GM19023 (cell line): ENCODE measurements at regions not wholly inside any gene's neighbourhood (a gene's known extent, or its start where the extent isn't known, plus 50 kb on each side); places are given as distances from the start of the nearest gene placed in this dataset.

ENCODE experiments used
- ATAC-seq: cut with Tn5 transposase; IDR thresholded peaks from one replicate; pipeline ENCODE4 v1.9.1; 2021; ENCODE audit warnings: mild to moderate bottlenecking, moderate library complexity; ENCODE audit not compliant: unreplicated experiment

- no peak for ATAC-seq
Observed at GRCh38 chr6:87815449-87815848, 113.4 kb upstream of the AKIRIN2 start.

- ATAC-seq: no peak
Observed at GRCh38 chr6:87808005-87808757, 106.1 kb upstream of the AKIRIN2 start.

- peak; percentile 71 for ATAC-seq
Observed at GRCh38 chr6:87807475-87807874, 105.4 kb upstream of the AKIRIN2 start.

GRCh38 chr6:87806635-87807034, 104.6 kb upstream of the AKIRIN2 start:
- no peak for ATAC-seq

DNA sequence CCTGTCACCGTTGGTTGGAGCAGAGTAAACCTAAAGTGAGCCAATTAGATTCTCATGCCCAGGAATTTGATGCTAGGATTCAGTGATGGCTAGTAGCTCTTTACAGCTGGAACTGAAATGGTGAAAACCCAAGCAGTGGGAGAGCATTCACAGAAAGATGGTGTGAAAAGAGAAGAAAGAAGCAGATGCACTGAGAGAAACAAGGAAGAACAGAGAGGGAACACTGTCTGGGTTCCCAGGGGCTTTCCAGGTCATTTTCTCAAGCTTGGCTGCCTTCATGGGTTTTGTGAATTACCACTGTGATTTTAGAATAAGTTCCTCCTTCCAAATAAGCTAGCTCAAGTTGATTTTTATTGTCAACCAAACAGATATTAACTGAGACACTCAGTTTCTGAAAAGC, 104.1 kb upstream of the AKIRIN2 start:
- ATAC-seq: no peak

GRCh38 chr6:87803791-87804190, 101.8 kb upstream of the AKIRIN2 start:
- ATAC-seq: no peak

GRCh38 chr6:87799651-87800050, 97.6 kb upstream of the AKIRIN2 start:
- no peak for ATAC-seq

DNA sequence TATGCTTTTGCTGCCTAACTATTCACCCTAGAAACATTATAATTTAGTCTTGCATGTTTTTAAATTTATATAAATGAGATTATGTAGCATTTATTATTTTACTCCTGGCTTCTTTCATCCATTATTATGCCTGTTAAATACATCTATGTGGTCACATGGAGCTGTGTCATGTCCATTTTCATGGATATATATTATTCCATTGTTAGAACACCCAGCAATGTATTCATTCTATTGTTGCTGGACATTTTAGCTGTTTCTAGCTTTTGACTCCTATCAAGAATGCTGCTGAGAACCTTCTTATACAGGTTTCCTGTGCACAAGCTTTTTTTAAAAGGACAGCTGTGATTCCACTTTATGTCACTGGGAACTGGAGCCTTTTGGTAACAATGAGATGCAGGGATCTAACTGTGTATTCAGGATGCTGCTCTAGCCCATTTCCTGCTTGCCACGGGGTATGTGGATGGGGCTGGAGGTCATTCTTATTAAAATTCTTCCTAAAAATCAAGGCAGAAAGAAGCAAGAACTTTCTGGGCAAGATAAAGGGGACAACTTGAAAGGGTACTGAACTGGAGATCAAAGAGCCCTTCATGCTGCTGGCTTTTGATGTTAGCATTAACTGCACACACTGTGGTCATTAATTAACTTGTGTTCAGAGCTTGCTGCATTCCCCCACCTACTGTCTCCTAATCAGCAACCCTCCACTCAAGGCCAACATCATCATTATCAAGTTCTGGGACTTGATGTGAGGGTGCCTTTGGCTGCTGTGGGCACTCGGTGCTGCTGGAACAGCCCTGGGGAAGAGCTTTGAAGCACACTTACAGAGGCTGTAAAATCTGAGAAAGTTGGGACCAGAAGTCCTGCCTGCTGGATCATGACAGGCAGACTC, 96.6 kb upstream of the AKIRIN2 start:
- no peak for ATAC-seq

DNA sequence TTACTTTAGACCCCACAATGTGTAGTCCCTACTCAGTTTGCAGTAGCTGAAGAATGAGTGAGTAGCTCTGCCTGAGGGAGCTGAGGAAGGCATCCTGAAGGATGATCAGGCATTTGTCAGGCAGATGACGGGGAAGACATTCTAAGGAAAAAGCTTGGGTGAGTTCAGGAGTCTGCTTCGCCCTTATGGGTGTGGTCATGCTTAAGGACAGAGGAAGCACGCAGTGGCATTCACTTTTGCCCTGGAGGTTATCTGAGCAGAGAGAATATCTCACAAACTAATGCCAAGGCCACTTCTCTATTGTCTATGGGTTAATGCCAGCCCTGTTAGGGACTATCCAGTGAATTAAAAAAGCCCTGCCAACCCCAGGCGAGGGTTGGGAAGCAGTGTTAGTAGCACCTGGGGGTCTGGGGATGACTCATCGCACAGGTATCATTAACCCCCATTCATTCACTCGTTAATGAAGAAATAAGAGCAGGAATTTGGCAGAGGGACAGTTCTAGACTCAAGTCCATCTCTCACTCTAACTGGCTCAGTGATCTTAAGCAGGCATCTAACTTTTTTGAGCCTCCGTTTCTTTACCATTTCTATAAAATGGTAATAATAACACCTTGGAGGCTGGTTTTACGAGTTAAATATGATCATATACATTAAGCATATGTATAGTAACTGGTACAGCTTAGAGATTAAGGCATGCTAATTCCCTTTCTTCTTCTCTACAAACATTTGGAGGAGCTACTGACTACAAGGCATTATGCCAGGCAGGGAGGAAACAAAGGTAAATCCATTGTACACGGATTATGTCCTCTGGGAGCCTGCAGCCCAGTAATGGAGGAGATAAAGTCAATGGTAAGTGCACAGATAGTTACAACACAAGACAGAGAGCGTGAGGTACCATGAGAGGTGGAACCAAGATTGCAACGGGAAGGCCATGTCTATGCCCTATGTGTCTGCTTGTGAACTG, 93.2 kb upstream of the AKIRIN2 start:
- ATAC-seq: no peak

- no peak for ATAC-seq
Observed at GRCh38 chr6:87793315-87793714, 91.3 kb upstream of the AKIRIN2 start.

- ATAC-seq: no peak
Observed at GRCh38 chr6:87791982-87792381, 89.9 kb upstream of the AKIRIN2 start.

GRCh38 chr6:87791485-87791884, 89.5 kb upstream of the AKIRIN2 start:
- ATAC-seq: no peak

DNA sequence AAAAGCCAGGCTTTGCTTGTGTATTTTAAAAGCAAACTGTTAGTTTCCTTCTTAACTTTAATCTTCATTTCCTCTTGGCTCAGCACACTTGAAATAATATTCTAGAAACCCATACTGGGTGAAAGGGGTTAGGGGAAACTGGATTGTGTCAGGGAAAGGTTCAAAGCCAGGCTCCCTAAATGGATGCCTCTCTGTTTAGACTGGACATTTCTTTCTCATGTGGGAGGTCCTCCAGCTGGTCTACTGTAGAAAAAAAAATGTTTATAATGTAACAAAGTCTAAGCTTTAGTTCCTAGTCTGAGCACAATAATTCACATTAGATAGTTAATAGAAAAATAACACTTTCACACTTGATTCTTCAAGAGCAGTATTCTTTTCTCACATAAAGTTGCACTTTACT, 89.0 kb upstream of the AKIRIN2 start:
- no peak for ATAC-seq

GRCh38 chr6:87789900-87790290, 87.9 kb upstream of the AKIRIN2 start:
- ATAC-seq: no peak

- ATAC-seq: no peak
Observed at GRCh38 chr6:87789198-87789899, 87.3 kb upstream of the AKIRIN2 start.

- no peak for ATAC-seq
Observed at GRCh38 chr6:87788141-87788540, 86.1 kb upstream of the AKIRIN2 start.

DNA sequence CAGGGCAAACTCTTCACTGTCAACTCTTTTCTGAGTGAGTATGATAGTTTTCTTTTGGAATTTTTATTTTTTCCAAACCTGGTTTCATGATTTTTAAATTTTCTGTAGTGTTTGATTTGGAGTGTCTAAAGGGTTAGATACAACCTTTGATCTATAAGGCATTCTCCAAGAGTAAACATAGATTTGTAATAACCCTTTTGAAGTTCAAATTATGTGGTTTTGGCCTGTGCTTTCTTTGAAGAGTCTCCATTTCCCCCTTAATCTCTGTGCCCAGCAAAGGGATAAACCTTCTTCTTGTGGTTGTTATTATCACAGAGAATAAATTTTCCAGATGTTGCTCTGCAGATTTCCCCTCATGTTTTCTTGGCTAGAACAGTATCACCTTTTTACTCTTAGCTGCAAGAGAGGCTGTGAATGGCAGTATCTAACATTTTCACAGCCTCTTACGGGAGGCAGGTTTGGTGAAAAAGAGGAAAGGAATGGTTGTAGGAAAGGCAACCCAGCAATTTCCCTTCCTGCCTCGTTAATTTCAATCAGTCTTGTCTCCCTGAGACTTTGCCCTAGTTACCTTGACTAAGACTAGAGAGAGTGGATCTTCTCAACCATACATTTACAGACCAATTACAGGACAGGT, 83.3 kb upstream of the AKIRIN2 start:
- ATAC-seq: no peak

- ATAC-seq: no peak
Observed at GRCh38 chr6:87784690-87785089, 82.7 kb upstream of the AKIRIN2 start.

DNA sequence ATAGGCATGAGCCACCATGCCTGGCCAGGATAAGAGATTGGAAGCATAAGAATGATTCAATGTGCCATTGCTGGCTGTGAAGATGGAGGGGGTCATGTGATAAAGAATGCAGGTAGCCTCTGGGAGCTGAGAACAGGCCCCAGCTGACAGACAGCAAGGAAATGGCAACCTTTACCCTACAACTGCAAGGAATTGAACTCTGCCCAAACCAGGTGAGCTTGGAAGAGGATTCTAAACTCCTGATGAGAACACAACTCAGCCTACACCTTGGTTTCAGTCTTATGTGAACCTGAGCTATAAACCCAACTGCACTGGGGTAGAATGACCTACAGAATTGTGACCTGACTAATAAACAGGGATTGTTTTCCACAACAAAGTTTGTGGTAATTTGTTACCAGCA, 82.0 kb upstream of the AKIRIN2 start:
- ATAC-seq: no peak

DNA sequence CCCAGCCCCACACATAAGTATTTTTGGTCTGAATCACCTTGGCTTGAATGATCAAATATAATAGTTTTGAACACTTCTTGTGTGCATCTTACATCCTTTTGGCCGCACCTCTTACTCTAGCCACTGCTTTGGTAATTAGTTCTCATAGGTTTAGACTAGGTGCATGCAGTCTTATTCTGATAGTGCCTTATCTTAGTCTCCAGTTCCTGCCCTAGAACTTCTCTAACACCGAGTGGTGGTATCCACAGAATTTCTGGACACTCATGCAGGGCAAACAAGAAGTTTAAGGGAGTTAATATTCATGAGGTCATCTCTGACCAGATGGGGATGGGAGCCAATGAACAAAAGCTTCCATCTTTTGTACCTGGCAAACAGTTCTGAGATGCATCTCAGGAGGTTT, 77.5 kb upstream of the AKIRIN2 start:
- ATAC-seq: no peak
